NCI-H146 treated with DMSO at 0.1 percent for 48 hours (cell line): ENCODE measurements at regions not wholly inside any gene's neighbourhood (a gene's known extent, or its start where the extent isn't known, plus 50 kb on each side); places are given as distances from the start of the nearest gene placed in this dataset.

Source experiments
- DNase-seq: peaks from one replicate; lab custom pipeline; 2025; ENCODE audit not compliant: unreplicated experiment; lab: John Stamatoyannopoulos, UW

- no peak for DNase-seq
Observed at GRCh38 chr5:84695330-84695729, 310.6 kb upstream of the EDIL3 start.

GRCh38 chr5:84693256-84693655, 308.6 kb upstream of the EDIL3 start:
- no peak for DNase-seq

DNA sequence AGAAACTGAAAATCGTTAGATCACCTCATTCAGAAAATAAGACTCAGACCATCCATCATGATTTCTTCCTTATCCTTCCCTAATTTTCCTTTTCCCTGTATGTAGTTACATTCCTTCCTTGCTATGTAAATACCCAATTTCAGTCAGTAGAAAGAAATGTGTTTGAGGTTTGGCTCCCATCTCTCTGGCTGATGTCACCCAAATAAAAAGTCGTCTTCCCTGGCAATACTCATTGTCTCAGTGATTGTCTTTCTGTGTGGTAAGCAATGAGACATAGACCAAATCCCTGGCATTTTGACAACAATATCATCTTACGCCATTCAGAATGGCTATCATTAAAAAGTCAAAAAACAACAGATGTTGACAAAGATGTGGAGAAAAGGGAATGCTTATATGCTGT, 303.9 kb upstream of the EDIL3 start:
- DNase-seq, result no peak

GRCh38 chr5:84685121-84685894, 300.6 kb upstream of the EDIL3 start:
- no peak for DNase-seq

GRCh38 chr5:84683594-84683993, 298.9 kb upstream of the EDIL3 start:
- no peak for DNase-seq

DNA sequence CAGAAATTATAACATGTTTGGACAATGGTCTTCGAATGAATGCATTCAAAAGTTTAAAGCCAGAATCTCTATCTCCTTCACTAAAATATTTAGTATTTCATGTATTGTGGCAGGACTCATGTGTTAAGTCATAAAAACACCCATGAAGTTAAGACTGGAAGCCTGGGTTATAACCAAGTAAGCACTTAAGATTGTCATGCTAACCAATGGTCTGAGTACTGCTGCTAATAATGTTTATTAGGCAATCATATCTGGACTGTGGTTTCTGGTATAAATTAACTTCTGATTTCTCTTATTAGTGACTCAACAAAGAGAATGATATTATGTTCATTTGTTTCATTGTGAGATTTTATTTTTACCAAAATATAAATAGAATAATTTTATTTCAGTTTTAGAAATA, 297.9 kb upstream of the EDIL3 start:
- DNase-seq, result no peak

DNA sequence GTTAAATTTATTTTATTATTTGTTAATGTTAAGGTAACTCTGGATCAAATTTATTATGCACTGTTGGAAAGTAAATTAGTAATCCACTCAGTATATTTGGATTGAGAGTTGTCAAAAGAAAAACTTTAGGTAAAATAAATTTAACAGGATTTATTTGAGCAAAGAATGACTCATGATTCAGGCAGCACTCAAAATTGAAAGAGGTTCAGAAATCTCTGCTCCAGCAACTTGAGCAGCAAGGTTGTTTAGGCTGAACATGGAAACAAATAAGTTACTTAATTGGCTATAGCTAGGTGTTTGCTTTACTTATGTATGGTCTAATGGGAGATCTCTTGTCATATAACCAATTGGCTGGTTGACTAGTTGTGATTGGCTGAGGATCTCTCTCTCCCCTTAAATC, 296.2 kb upstream of the EDIL3 start:
- no peak for DNase-seq

DNA sequence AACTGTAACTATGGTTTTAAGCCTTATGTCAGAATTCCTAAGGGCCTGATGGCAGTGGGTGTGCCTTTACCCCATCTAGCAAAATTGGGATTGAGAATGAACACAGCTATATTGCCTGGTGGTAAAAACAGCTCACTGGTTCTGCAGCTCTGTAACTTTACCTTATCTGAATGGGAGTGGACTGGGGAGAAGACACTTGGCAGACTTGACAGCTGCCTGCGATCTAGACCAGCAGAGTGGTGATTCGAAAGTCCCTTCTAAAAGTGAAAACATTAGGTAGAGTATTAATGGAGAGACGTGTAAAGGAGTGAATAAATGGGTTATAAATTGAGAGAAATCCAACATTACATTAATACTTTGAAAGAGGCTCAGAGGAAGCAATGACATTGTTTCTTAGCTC, 289.1 kb upstream of the EDIL3 start:
- DNase-seq, result no peak

DNA sequence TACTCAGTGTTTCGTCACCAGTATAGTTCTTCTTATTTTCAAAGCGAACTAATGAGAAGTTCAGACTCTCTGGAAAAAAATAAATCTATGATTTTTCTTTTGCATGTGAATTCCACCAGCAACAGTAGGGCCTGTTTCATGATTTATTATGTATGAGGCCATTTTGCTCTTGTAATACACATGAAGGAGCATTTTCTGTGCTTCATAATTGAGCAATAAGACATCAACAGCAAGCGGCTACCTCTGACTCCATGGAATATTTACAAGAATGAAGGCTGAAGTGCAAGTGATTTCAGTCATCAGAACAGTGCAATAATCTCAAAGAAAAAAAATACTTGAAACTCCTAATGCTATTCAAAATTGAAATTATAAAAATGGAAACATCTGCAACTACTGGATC, 282.9 kb upstream of the EDIL3 start:
- no peak for DNase-seq

DNA sequence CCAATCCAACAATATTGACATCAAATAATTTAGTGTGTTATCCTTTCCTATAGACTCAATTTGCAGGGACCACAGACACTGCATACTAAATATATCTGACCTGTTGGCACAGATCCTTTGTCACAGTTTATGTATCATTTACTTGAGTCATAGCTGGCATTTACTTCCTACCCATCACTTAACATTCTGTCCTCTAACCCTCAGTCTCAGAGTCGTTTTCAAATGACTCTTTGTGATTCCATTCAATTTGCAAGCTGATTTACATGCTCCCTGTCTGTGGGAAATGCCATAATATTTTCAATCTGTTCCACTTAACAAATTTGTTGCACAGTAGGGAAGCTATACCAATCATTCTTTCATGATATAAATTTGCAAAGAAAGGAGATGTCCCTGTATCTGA, 265.7 kb upstream of the EDIL3 start:
- DNase-seq, result no peak

DNA sequence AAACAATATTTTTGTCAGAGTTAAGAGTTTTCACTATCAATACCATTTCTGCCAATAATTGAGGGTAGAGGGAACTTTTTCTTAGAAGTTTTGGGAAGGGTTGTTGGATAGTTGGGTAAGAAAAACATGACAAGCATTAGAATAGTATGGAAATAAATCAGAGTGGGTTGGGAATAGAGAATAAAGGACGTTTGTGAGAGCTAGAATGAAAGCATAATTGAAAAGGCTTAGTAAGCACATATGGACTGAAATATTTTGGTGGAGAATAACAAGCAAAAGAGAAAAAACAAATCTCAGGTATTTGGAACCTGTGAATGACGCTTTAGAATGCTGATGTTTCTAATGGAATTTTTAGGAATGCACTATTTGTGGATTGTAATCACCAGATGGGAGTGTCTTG, 262.9 kb upstream of the EDIL3 start:
- DNase-seq, result no peak

- no peak for DNase-seq
Observed at GRCh38 chr5:84642795-84643194, 258.1 kb upstream of the EDIL3 start.

- no peak for DNase-seq
Observed at GRCh38 chr5:84642324-84642723, 257.6 kb upstream of the EDIL3 start.

DNA sequence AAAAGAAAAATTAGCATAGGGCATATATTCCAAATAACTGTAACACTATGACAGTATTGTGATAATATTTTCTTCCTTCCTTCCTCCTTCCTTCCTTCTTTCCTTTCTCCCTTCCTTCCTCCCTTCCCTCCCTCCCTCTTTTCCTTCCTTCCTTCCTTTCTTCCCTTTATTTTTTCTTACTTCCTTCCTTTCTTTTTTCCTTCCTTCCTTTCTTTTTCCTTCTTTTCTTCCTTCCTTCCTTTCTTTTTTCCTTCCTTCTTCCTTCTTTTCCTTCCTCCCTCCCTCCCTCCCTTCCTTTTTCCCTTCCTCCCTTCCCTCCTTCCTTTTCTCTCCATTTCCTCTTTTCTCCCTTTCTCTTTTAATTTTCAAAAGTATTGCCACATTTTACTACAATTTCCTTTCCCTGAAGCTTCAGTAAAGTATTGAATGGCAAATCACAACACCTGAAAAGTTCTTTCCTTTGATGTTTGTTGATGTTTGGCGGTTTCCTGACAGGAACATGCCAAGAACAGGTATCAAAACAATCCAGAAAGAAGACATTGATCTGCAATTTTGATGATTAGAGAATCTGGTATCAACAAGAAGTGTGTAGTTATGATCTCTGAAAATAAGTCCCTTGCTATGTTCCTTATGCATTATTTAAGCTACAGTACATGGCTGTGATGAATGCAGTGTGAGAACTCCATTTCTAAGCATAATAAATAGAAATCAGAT, 253.1 kb upstream of the EDIL3 start:
- DNase-seq, result no peak

- no peak for DNase-seq
Observed at GRCh38 chr5:84635235-84636055, 250.8 kb upstream of the EDIL3 start.

DNA sequence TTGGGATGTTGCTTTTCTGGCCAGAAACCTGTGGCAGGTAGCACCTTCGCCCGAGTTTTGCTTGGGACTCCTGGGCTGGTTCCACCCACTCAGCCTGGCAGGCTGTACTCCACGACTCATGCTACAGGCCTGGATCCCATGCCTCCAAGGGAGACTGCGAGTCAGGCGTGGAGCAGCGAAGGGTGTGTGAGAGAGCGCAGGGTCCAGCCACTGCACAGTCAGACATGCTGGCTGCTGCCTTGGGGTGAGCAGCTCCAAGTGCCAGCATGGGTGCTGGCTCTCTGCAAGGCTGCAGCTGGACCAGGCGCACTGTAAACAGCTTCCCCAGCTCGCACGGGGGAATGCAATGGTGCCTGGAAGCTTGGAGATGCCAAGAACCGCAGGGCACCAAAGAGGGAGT, 249.6 kb upstream of the EDIL3 start:
- no peak for DNase-seq

DNA sequence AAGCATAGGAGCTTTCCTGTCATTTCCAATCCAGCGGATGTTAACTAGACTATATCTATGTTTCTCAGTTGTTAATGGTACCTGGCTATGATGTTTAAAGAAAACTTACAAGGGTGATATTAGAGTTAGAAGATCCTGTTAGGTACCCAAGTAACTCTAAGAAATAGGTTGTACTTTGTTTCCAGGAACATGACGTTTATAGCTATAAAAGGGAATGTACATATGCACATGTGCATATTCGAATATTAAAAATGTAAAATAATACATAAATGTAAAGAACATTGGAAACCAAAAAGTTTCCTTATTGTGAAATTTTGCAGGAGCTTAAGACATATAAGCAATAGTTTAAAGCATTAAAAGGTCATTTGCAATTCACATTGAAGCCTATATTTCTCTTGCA, 247.7 kb upstream of the EDIL3 start:
- no peak for DNase-seq

- no peak for DNase-seq
Observed at GRCh38 chr5:84628918-84629317, 244.2 kb upstream of the EDIL3 start.

GRCh38 chr5:84623019-84623418, 238.3 kb upstream of the EDIL3 start:
- no peak for DNase-seq

DNA sequence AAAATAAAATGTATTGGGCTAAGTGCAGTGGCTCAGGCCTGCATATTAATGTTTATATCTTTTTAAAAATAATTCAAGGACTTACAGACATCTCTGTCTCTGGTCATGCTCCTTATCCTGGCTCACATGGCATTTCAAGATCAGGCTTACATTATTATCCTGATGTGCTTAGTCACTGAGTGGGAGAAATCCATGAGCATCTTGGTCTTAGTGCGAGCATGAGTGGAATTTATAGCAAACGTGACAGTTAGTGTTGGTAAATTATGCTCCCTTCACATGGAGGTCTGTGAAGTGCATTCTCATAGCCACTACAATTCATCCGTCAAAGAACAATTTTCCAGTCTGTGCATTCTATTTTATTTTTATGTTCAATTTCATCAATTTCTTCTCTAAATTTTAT, 237.8 kb upstream of the EDIL3 start:
- DNase-seq, result no peak

DNA sequence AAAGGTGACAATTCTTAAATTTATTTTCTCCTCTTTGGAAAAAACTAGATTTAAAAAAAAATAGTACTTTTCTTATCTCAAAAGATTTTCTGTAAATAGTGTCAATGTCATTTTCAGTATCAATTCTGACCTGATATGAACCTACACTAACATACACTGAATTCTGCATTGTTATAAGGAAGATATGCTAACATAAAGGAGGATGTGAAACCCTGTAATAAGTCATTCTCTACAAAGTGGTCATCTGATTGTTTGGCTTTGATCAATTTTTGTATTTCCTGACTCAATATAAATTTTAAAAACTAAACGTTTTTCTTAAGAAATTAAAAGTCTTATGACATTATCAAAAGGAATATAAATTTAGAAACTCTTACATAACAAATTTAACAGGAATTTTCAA, 233.6 kb upstream of the EDIL3 start:
- no peak for DNase-seq

- DNase-seq, result no peak
Observed at GRCh38 chr5:84614906-84615305, 230.2 kb upstream of the EDIL3 start.
